ENCODE measurements at regions not wholly inside any gene's neighbourhood (a gene's known extent, or its start where the extent isn't known, plus 50 kb on each side); places are given as distances from the start of the nearest gene placed in this dataset.

GRCh38 chr4:89364541-89364940 is 56.9 kb upstream of the GPRIN3 start:
- H3K4me3 ChIP-seq (ENCODE audit: low read depth, low read length), result no peak overlapping the region
- TF ChIP-seq CTCF (IDR thresholded peaks at IDR 0.05; ENCODE audit: borderline replicate concordance, insufficient read depth, low read depth, low read length), result no peak

- H3K4me3 ChIP-seq (ENCODE audit: low read depth, low read length), result no peak overlapping the region
- no peak for TF ChIP-seq CTCF (IDR thresholded peaks at IDR 0.05; ENCODE audit: borderline replicate concordance, insufficient read depth, low read depth, low read length)
These were observed 56.2 kb upstream of the GPRIN3 start for GRCh38 chr4:89363786-89364185.

- H3K4me3 ChIP-seq (ENCODE audit: low read depth, low read length), result no peak overlapping the region
- no peak for TF ChIP-seq CTCF (IDR thresholded peaks at IDR 0.05; ENCODE audit: borderline replicate concordance, insufficient read depth, low read depth, low read length)
These were observed 51.5 kb upstream of the GPRIN3 start for GRCh38 chr4:89358935-89359638.

- H3K4me3 ChIP-seq (ENCODE audit: low read depth, low read length), result no peak overlapping the region
- no peak for TF ChIP-seq CTCF (IDR thresholded peaks at IDR 0.05; ENCODE audit: borderline replicate concordance, insufficient read depth, low read depth, low read length)
These were observed 50.2 kb upstream of the GPRIN3 start for GRCh38 chr4:89357787-89358186.

Measured in GM12875 (cell line).